Liver (tissue), 7 donors: ENCODE measurements at regions not wholly inside any gene's neighbourhood (a gene's known extent, or its start where the extent isn't known, plus 50 kb on each side); places are given as distances from the start of the nearest gene placed in this dataset.

Experiments used
- DNase-seq: peaks from one replicate; pipeline ENCODE4 v3.0.0-alpha.2; 2017; ENCODE audit warnings: low spot score
- H3K27ac ChIP-seq, 2 donors: one replicate each; pipeline ENCODE4 v1.7.0; 2013; ENCODE audit warnings: inconsistent platforms in 2 of 2, low read length in 2 of 2, control low read depth in 1 of 2, low read depth in 1 of 2, mild to moderate bottlenecking in 1 of 2
- H3K27me3 ChIP-seq, 4 donors: one replicate each; pipeline versions ENCODE4 v1.6.1 to v1.7.0; 2013; ENCODE audit warnings: low read length in 3 of 4, inconsistent platforms in 1 of 4, mild to moderate bottlenecking in 1 of 4, moderate library complexity in 1 of 4; ENCODE audit not compliant: control insufficient read depth in 4 of 4, insufficient read depth in 4 of 4
- H3K36me3 ChIP-seq, 4 donors: one replicate each; pipeline versions ENCODE4 v1.6.1 to v1.7.0; 2013; ENCODE audit warnings: low read length in 3 of 4, mild to moderate bottlenecking in 3 of 4, low read depth in 1 of 4, moderate library complexity in 1 of 4; ENCODE audit not compliant: control insufficient read depth in 4 of 4, insufficient read depth in 3 of 4
- H3K4me1 ChIP-seq, 4 donors: one replicate each; pipeline versions ENCODE4 v1.6.1 to v1.7.0; 2013; ENCODE audit warnings: low read length in 3 of 4, mild to moderate bottlenecking in 3 of 4, moderate library complexity in 1 of 4; ENCODE audit not compliant: control insufficient read depth in 4 of 4, insufficient read depth in 4 of 4
- H3K4me3 ChIP-seq, 3 donors: one replicate each; pipeline versions ENCODE4 v1.6.1 to v1.7.0; 2013; ENCODE audit warnings: low read length in 3 of 3, control low read depth in 1 of 3, low read depth in 1 of 3, mild to moderate bottlenecking in 1 of 3
- H3K9ac ChIP-seq, 2 donors: one replicate each; pipeline ENCODE4 v1.7.0; 2013; ENCODE audit warnings: low read length in 2 of 2, mild to moderate bottlenecking in 2 of 2, moderate library complexity in 2 of 2, control low read depth in 1 of 2, low read depth in 1 of 2
- H3K9me3 ChIP-seq, 4 donors: one replicate each; pipeline versions ENCODE4 v1.6.1 to v1.7.0; 2013; ENCODE audit warnings: low read length in 3 of 4; ENCODE audit not compliant: control insufficient read depth in 4 of 4
- EGR1 ChIP-seq, 2 donors: IDR thresholded peaks; 2 replicates each; pipeline ENCODE4 v1.6.1; 2016 to 2018; ENCODE audit warnings: antibody characterized with exemption in 2 of 2, low read depth in 2 of 2
- FOXA2 ChIP-seq: IDR thresholded peaks from 2 replicates; pipeline ENCODE4 v1.6.1; 2016; ENCODE audit warnings: antibody characterized with exemption
- GABPA ChIP-seq, 2 donors: IDR thresholded peaks in 1 of 2; conservative IDR thresholded peaks in 1 of 2; 2 replicates each; pipeline ENCODE4 v1.6.1; 2016; ENCODE audit warnings: antibody characterized with exemption in 2 of 2, mild to moderate bottlenecking in 1 of 2, moderate library complexity in 1 of 2
- HNF4A ChIP-seq, 2 donors: conservative IDR thresholded peaks; 2 replicates each; pipeline ENCODE4 v1.6.1; 2016; ENCODE audit warnings: antibody characterized with exemption in 2 of 2, mild to moderate bottlenecking in 2 of 2
- HNF4G ChIP-seq: IDR thresholded peaks from 2 replicates; pipeline ENCODE4 v1.6.1; 2016; ENCODE audit warnings: antibody characterized with exemption
- JUND ChIP-seq, 2 donors: IDR thresholded peaks; 2 replicates each; pipeline ENCODE4 v1.6.1; 2016; ENCODE audit warnings: antibody characterized with exemption in 2 of 2
- MAX ChIP-seq: IDR thresholded peaks from 2 replicates; pipeline ENCODE4 v1.6.1; 2016; ENCODE audit warnings: antibody characterized with exemption
- NR2F2 ChIP-seq: IDR thresholded peaks from 2 replicates; pipeline ENCODE4 v1.6.1; 2016; ENCODE audit warnings: antibody characterized with exemption
- RAD21 ChIP-seq, 2 donors: IDR thresholded peaks; 2 replicates each; pipeline ENCODE4 v1.6.1; 2016; ENCODE audit warnings: antibody characterized with exemption in 2 of 2, mild to moderate bottlenecking in 2 of 2
- REST ChIP-seq: IDR thresholded peaks from 2 replicates; pipeline ENCODE4 v1.6.1; 2016; ENCODE audit warnings: antibody characterized with exemption, mild to moderate bottlenecking
- RXRA ChIP-seq, 2 donors: IDR thresholded peaks; 2 replicates each; pipeline ENCODE4 v1.6.1; 2017 to 2018; ENCODE audit warnings: antibody characterized with exemption in 2 of 2, mild to moderate bottlenecking in 1 of 2
- SP1 ChIP-seq: IDR thresholded peaks from 2 replicates; pipeline ENCODE4 v1.6.1; 2018; ENCODE audit warnings: antibody characterized with exemption, mild to moderate bottlenecking
- TAF1 ChIP-seq: conservative IDR thresholded peaks from 2 replicates; pipeline ENCODE4 v1.6.1; 2016; ENCODE audit warnings: antibody characterized with exemption, mild to moderate bottlenecking
- YY1 ChIP-seq: IDR thresholded peaks from 2 replicates; pipeline ENCODE4 v1.6.1; 2016; ENCODE audit warnings: antibody characterized with exemption, mild to moderate bottlenecking
- WGBS: extraction: QIAGEN DNeasy Blood & Tissue Kit; methylation state at CpG from one replicate; pipeline ENCODE4 v1.1.7; 2013; 5-methylcytosine and 5-hydroxymethylcytosine counted together
- TF ChIP-seq, protein P1 (sequence below): IDR thresholded peaks from 2 replicates; pipeline ENCODE4 v1.6.1; 2016; ENCODE audit warnings: antibody characterized with exemption
- TF ChIP-seq, protein P2 (sequence below): IDR thresholded peaks from 2 replicates; pipeline ENCODE4 v1.6.1; 2016; ENCODE audit warnings: antibody characterized with exemption
- donor health status: healthy.
- donor health status: healthy.
- donor health status: healthy.
- donor health status: healthy.

GRCh38 chr14:26873362-26873960 lies 275.6 kb upstream of the NOVA1 start:
- H3K27me3 ChIP-seq, result peaks cover 0 to 2% (median 0%) of the 10 kb centered on the region in 4 donors
- no peaks in the 10 kb centered on the region for H3K4me1 ChIP-seq
- no peaks in the 10 kb centered on the region for H3K9me3 ChIP-seq
- H3K36me3 ChIP-seq, result no peaks in the 10 kb centered on the region
- WGBS, result 62% methylated on average over 4 of the region's 4 CpGs
- TF ChIP-seq RXRA (IDR thresholded peaks at IDR 0.05), result no peak
- TF ChIP-seq REST, result no peak
- TF ChIP-seq EGR1 (IDR thresholded peaks at IDR 0.05; ENCODE audit: low read depth in 2 of 2), result no peak
- no peak for TF ChIP-seq MAX
- TF ChIP-seq GABPA (IDR thresholded peaks at IDR 0.05 in 1 of 2, conservative IDR thresholded peaks at IDR 0.05 in 1 of 2), result no peak
- no peak overlapping the region for H3K9ac ChIP-seq
- no peak overlapping the region for H3K4me3 ChIP-seq
- no peak overlapping the region for H3K27ac ChIP-seq
- DNase-seq, result no peak

DNA sequence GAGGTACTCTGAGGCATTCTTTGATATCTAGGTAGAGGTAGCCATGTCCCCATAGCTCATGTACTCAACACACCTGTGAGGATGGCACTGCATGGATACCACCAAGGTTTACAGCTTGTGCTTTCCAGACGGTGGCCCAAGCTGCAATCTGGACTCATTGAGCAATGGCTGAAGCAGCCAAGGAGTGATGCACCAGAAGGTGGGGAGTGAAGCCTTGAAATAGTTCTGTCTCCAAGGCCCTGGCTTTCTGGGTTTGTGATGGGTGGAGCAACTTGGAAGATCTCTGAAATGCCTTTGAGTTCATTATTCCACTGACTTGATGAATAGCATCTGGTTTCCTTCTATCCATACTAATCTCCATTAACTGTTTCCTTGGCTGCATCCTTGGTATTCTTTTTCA lies 290.0 kb upstream of the NOVA1 start:
- WGBS, result 67% methylated on average over 1 of the region's 1 CpG
- no peak overlapping the region for H3K9ac ChIP-seq
- no peak overlapping the region for H3K27ac ChIP-seq
- peaks cover 0 to 2% (median 0%) of the 10 kb centered on the region in 4 donors for H3K9me3 ChIP-seq
- no peaks in the 10 kb centered on the region for H3K4me1 ChIP-seq
- H3K4me3 ChIP-seq, result no peak overlapping the region
- no peaks in the 10 kb centered on the region for H3K36me3 ChIP-seq
- no peak for TF ChIP-seq JUND (IDR thresholded peaks at IDR 0.05)
- no peak for TF ChIP-seq SP1
- DNase-seq, result no peak
- H3K27me3 ChIP-seq, result peaks cover 0 to 5% (median 0%) of the 10 kb centered on the region in 4 donors

DNA sequence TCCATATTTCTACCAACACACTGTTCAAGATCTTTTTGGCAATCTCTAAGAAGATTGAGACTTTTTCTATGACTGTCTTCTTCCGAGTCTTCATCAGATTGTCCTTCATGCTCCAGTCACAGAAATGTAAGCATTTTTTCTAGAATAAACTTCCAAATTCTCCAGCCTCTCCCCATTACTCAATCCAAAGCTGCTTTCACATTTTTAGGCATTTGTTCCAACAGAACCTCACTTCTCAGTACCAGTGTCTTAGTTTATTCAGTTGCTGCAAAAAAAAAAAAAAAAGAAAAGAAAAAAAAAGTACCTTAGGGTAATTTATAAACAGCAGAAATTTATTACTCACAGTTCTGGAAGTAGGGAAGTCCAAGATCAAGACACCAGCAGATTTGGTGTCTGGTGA lies 290.8 kb upstream of the NOVA1 start:
- H3K36me3 ChIP-seq, result no peaks in the 10 kb centered on the region
- H3K4me1 ChIP-seq, result no peaks in the 10 kb centered on the region
- H3K9me3 ChIP-seq, result no peaks in the 10 kb centered on the region
- no peak overlapping the region for H3K4me3 ChIP-seq
- H3K27ac ChIP-seq, result no peak overlapping the region
- no peak overlapping the region for H3K9ac ChIP-seq
- H3K27me3 ChIP-seq, result peaks cover 0 to 5% (median 0%) of the 10 kb centered on the region in 4 donors
- no peak for DNase-seq
- 86% methylated on average over 1 of the region's 1 CpG for WGBS
- TF ChIP-seq RAD21 (IDR thresholded peaks at IDR 0.05), result no peak
- no peak for TF ChIP-seq MAX
- TF ChIP-seq TAF1, result no peak
- TF ChIP-seq YY1, result no peak
- TF ChIP-seq, protein P1, sequence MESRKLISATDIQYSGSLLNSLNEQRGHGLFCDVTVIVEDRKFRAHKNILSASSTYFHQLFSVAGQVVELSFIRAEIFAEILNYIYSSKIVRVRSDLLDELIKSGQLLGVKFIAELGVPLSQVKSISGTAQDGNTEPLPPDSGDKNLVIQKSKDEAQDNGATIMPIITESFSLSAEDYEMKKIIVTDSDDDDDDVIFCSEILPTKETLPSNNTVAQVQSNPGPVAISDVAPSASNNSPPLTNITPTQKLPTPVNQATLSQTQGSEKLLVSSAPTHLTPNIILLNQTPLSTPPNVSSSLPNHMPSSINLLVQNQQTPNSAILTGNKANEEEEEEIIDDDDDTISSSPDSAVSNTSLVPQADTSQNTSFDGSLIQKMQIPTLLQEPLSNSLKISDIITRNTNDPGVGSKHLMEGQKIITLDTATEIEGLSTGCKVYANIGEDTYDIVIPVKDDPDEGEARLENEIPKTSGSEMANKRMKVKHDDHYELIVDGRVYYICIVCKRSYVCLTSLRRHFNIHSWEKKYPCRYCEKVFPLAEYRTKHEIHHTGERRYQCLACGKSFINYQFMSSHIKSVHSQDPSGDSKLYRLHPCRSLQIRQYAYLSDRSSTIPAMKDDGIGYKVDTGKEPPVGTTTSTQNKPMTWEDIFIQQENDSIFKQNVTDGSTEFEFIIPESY, result no peak
- TF ChIP-seq, protein P2, sequence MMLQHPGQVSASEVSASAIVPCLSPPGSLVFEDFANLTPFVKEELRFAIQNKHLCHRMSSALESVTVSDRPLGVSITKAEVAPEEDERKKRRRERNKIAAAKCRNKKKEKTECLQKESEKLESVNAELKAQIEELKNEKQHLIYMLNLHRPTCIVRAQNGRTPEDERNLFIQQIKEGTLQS, result no peak
- no peak for TF ChIP-seq SP1
- TF ChIP-seq NR2F2, result no peak
- TF ChIP-seq REST, result no peak
- TF ChIP-seq JUND (IDR thresholded peaks at IDR 0.05), result no peak
- TF ChIP-seq GABPA (IDR thresholded peaks at IDR 0.05 in 1 of 2, conservative IDR thresholded peaks at IDR 0.05 in 1 of 2), result no peak
- TF ChIP-seq FOXA2, result no peak
- no peak for TF ChIP-seq HNF4A (conservative IDR thresholded peaks at IDR 0.05)
- TF ChIP-seq HNF4G, result no peak
- TF ChIP-seq RXRA (IDR thresholded peaks at IDR 0.05), result no peak
